Smooth muscle cell (in vitro differentiated cells): ENCODE measurements at regions not wholly inside any gene's neighbourhood (a gene's known extent, or its start where the extent isn't known, plus 50 kb on each side); places are given as distances from the start of the nearest gene placed in this dataset.

ENCODE experiments used
- DNase-seq: peaks from one replicate; lab custom pipeline; 2025; ENCODE audit not compliant: unreplicated experiment; lab: John Stamatoyannopoulos, UW
- H2AFZ ChIP-seq: fragments of 200-600 bp; sonication (generic); 2 replicates; pipeline ENCODE4 v1.6.0; 2016; ENCODE audit warnings: antibody characterized with exemption, low read depth, mild to moderate bottlenecking
- H3F3A ChIP-seq: fragments of 200-600 bp; sonication (generic); 2 replicates; pipeline ENCODE4 v1.6.0; 2017; ENCODE audit warnings: antibody characterized with exemption, low read depth
- H3K27ac ChIP-seq: fragments of 200-600 bp; sonication (generic); 2 replicates; pipeline ENCODE4 v1.5.1; 2016; ENCODE audit warnings: low read depth, mild to moderate bottlenecking
- H3K27me3 ChIP-seq: fragments of 200-600 bp; sonication (generic); 2 replicates; pipeline ENCODE4 v1.6.1; 2016; ENCODE audit warnings: low read depth, mild to moderate bottlenecking
- H3K36me3 ChIP-seq: fragments of 200-600 bp; sonication (generic); 2 replicates; pipeline ENCODE4 v1.5.1; 2016; ENCODE audit warnings: low read depth
- H3K4me1 ChIP-seq: fragments of 200-600 bp; sonication (generic); 2 replicates; pipeline ENCODE4 v1.5.1; 2016; ENCODE audit warnings: low read depth
- H3K4me2 ChIP-seq: fragments of 200-600 bp; sonication (generic); 2 replicates; pipeline ENCODE4 v1.6.0; 2016; ENCODE audit warnings: mild to moderate bottlenecking
- H3K4me3 ChIP-seq: fragments of 200-600 bp; sonication (generic); 2 replicates; pipeline ENCODE4 v1.5.1; 2016; ENCODE audit warnings: mild to moderate bottlenecking
- H3K79me2 ChIP-seq: fragments of 200-600 bp; sonication (generic); 2 replicates; pipeline ENCODE4 v1.6.0; 2016; ENCODE audit warnings: low read depth, mild to moderate bottlenecking
- H3K9ac ChIP-seq: fragments of 200-600 bp; sonication (generic); 2 replicates; pipeline ENCODE4 v1.6.0; 2016; ENCODE audit warnings: low read depth
- H3K9me3 ChIP-seq: fragments of 200-600 bp; sonication (generic); replicated peaks from 2 replicates; pipeline ENCODE4 v1.5.1; 2016; ENCODE audit warnings: low read depth
- H4K20me1 ChIP-seq: fragments of 200-600 bp; sonication (generic); 2 replicates; pipeline ENCODE4 v1.6.0; 2016; ENCODE audit warnings: low read depth
- WGBS: methylation state at CpG from one replicate; pipeline ENCODE4 v1.1.7; 2016; ENCODE audit warnings: low lambda C conversion rate; 5-methylcytosine and 5-hydroxymethylcytosine counted together
- TF ChIP-seq, protein P1 (sequence below): fragments of 200-600 bp; sonication (generic); IDR thresholded peaks from 2 replicates; pipeline ENCODE4 v1.5.1; 2017; ENCODE audit warnings: borderline replicate concordance, mild to moderate bottlenecking, antibody characterized with exemption; ENCODE audit not compliant: insufficient read depth, poor library complexity, severe bottlenecking

DNA sequence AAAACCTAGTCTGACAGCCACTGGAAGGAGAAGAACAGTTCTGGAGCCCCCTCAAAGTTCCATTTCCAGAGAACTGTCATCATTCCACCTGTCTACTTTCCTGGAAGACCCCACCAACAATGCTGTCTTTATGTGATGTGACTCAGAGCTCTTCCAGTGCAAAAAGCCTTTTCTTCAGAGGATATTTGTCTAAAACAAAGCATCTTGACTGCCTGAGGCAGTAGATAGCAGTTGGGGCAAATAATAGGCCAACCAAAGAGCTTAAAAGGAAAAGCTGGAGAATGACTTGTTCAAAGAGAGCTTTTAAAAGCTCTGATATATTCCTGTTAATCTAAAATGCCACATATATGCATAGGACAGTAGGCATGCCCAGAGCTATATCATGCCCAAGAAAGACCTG lies 62.6 kb downstream of the MIS18A start:
- no peak overlapping the region for H3K9ac ChIP-seq
- H3K79me2 ChIP-seq = no peaks in the 10 kb centered on the region
- no peaks in the 10 kb centered on the region for H4K20me1 ChIP-seq
- no peak overlapping the region for H3K4me2 ChIP-seq
- TF ChIP-seq, protein P1, sequence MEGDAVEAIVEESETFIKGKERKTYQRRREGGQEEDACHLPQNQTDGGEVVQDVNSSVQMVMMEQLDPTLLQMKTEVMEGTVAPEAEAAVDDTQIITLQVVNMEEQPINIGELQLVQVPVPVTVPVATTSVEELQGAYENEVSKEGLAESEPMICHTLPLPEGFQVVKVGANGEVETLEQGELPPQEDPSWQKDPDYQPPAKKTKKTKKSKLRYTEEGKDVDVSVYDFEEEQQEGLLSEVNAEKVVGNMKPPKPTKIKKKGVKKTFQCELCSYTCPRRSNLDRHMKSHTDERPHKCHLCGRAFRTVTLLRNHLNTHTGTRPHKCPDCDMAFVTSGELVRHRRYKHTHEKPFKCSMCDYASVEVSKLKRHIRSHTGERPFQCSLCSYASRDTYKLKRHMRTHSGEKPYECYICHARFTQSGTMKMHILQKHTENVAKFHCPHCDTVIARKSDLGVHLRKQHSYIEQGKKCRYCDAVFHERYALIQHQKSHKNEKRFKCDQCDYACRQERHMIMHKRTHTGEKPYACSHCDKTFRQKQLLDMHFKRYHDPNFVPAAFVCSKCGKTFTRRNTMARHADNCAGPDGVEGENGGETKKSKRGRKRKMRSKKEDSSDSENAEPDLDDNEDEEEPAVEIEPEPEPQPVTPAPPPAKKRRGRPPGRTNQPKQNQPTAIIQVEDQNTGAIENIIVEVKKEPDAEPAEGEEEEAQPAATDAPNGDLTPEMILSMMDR = no peak
- H3K27me3 ChIP-seq = no peaks in the 10 kb centered on the region
- no peaks in the 10 kb centered on the region for H3K36me3 ChIP-seq
- DNase-seq = no peak
- no peak overlapping the region for H2AFZ ChIP-seq
- H3K4me3 ChIP-seq = no peak overlapping the region
- H3K27ac ChIP-seq = no peak overlapping the region
- no peaks in the 10 kb centered on the region for H3K9me3 ChIP-seq
- H3F3A ChIP-seq = no peaks in the 10 kb centered on the region
- peaks cover 6% of the 10 kb centered on the region for H3K4me1 ChIP-seq

DNA sequence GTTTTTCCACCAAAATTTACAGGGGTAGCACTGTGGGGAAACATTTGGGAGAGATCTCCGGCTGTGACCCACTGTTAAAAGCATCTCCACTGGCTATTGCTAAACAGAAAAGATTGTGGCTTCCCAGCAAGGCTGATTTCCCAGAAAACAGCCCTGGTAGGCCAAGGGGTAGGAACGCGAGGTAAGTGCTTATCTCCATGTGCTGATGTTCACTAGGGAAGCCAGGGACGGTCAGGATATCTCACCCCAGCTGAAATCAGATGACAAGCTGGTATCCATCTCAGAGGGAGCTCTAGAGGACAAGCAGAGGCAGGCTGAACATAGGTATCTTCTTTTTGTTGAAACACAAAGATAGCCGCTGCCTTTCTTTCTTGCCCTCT lies 63.6 kb downstream of the MIS18A start:
- Histone ChIP-seq H3K36me3 (no peaks in the 10 kb centered on the region), H3K4me3 (no peak overlapping the region), H3K9me3 (no peaks in the 10 kb centered on the region), H4K20me1 (no peaks in the 10 kb centered on the region), H3K4me1 (peaks cover 6% of the 10 kb centered on the region), H3F3A (no peaks in the 10 kb centered on the region), H3K79me2 (no peaks in the 10 kb centered on the region), H3K27me3 (no peaks in the 10 kb centered on the region), H2AFZ (no peak overlapping the region), H3K27ac (no peak overlapping the region), H3K9ac (no peak overlapping the region), H3K4me2 (no peak overlapping the region)
- DNase-seq = no peak
- 62% methylated on average over 5 of the region's 5 CpGs for WGBS
- TF ChIP-seq, protein P1 = no peak

DNA sequence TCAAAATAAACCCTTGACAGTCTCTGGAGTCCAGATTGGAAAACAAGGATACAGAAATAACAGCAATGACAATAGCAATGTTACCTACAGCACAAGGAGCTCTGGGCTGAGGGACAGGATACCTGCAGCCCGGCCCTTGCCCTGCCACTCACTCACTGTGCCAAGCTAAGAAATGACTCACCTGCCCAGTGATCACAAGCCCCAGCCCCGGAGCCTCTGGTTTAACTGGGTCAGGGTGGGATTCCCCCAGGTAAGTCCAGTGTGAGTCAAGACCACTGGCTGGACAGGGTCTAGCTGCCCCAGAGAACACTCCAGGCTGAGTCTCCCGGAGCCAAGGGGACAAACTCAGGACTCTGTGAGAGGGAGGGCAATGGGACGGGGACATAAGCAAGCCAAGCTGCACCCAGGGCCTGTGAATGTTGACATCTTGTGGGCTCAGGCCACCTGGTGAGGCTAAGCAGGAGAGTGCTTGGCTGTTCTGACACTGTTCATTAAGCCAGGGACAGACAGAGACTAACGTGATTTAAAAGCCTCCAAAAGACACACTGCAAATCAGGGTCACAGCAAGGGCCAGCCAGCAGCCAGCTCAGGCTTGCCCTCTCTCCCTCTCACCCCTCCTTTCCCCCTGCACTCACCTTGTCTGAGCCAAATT lies 64.1 kb downstream of the MIS18A start:
- H3K79me2 ChIP-seq = no peaks in the 10 kb centered on the region
- peaks cover 6% of the 10 kb centered on the region for H3K4me1 ChIP-seq
- no peak overlapping the region for H3K4me2 ChIP-seq
- no peak overlapping the region for H3K27ac ChIP-seq
- H3K36me3 ChIP-seq = no peaks in the 10 kb centered on the region
- no peaks in the 10 kb centered on the region for H3K27me3 ChIP-seq
- TF ChIP-seq, protein P1 = no peak
- H3K4me3 ChIP-seq = no peak overlapping the region
- H3K9me3 ChIP-seq = no peaks in the 10 kb centered on the region
- H3K9ac ChIP-seq = no peak overlapping the region
- WGBS = 72% methylated on average over 5 of the region's 5 CpGs
- DNase-seq = no peak
- H4K20me1 ChIP-seq = no peaks in the 10 kb centered on the region
- no peak overlapping the region for H2AFZ ChIP-seq
- no peaks in the 10 kb centered on the region for H3F3A ChIP-seq

DNA sequence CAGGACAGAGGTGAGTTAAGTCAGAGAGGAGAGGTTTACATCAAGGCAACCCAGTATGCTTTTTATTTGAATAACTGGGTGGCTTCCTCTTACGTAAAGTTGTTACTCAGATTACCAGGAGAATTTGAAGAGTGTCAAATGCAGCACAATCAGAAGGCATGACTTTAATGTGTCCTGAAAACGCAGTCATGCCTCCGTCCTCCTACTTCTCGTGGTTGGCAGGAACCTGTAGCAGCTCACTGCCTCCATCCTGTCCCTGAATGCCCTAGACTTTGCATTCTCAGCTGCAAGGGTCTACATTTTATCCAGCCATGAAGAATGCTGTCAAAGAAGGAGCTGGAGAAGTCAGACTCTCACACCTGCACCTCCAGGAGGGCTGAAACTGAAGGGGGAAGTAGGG lies 66.7 kb downstream of the MIS18A start:
- no peak for DNase-seq
- Histone ChIP-seq H3K27me3 (no peaks in the 10 kb centered on the region), H3K27ac (no peak overlapping the region), H3K4me3 (no peak overlapping the region), H3K36me3 (no peaks in the 10 kb centered on the region), H3F3A (no peaks in the 10 kb centered on the region), H3K9ac (no peak overlapping the region), H3K4me2 (no peak overlapping the region), H2AFZ (no peak overlapping the region), H4K20me1 (no peaks in the 10 kb centered on the region), H3K9me3 (no peaks in the 10 kb centered on the region), H3K4me1 (peaks cover 6% of the 10 kb centered on the region), H3K79me2 (no peaks in the 10 kb centered on the region)
- 92% methylated on average over 4 of the region's 4 CpGs for WGBS
- TF ChIP-seq, protein P1 = no peak
